Endodermal cell (in vitro differentiated cells): ENCODE measurements at regions not wholly inside any gene's neighbourhood (a gene's known extent, or its start where the extent isn't known, plus 50 kb on each side); places are given as distances from the start of the nearest gene placed in this dataset.

Experiments used
- DNase-seq: peaks from one replicate; pipeline ENCODE4 v3.0.0-alpha.2; 2017
- H3K27ac ChIP-seq: 2 replicates; pipeline ENCODE4 v1.5.1; 2013; ENCODE audit warnings: mild to moderate bottlenecking, low read depth, low read length, moderate library complexity
- H3K27me3 ChIP-seq: 2 replicates; pipeline ENCODE4 v1.6.1; 2013; ENCODE audit warnings: mild to moderate bottlenecking, low read length, moderate library complexity; ENCODE audit not compliant: insufficient read depth, control insufficient read depth, poor library complexity, severe bottlenecking
- H3K36me3 ChIP-seq: 2 replicates; pipeline ENCODE4 v1.7.0; 2013; ENCODE audit warnings: mild to moderate bottlenecking, low read length, moderate library complexity; ENCODE audit not compliant: control insufficient read depth, insufficient read depth
- H3K4me1 ChIP-seq: one replicate; pipeline ENCODE4 v1.7.0; 2013; ENCODE audit warnings: low read length; ENCODE audit not compliant: control insufficient read depth, insufficient read depth
- H3K4me3 ChIP-seq: 2 replicates; pipeline ENCODE4 v1.5.1; 2013; ENCODE audit warnings: mild to moderate bottlenecking, low read length, moderate library complexity
- H3K9ac ChIP-seq: 2 replicates; pipeline ENCODE4 v1.6.1; 2013; ENCODE audit warnings: mild to moderate bottlenecking, low read length, moderate library complexity; ENCODE audit not compliant: poor library complexity, severe bottlenecking; ENCODE audit errors: extremely low read depth
- H3K9me3 ChIP-seq: 2 replicates; pipeline ENCODE4 v1.6.1; 2013; ENCODE audit warnings: mild to moderate bottlenecking, low read length, moderate library complexity; ENCODE audit not compliant: control insufficient read depth
- H3K27ac Mint-ChIP-seq: 2 replicates; pipeline ENCODE4 v1.8.0; 2020; ENCODE audit warnings: mixed read lengths
- H3K27me3 Mint-ChIP-seq: 2 replicates; pipeline ENCODE4 v1.8.0; 2021; ENCODE audit warnings: mild to moderate bottlenecking, mixed read lengths; ENCODE audit not compliant: insufficient read depth
- H3K36me3 Mint-ChIP-seq: 2 replicates; pipeline ENCODE4 v1.8.0; 2020; ENCODE audit warnings: low read depth, mixed read lengths
- H3K4me1 Mint-ChIP-seq: 2 replicates; pipeline ENCODE4 v1.8.0; 2020; ENCODE audit warnings: mixed read lengths
- H3K4me3 Mint-ChIP-seq: 2 replicates; pipeline ENCODE4 v1.8.0; 2020; ENCODE audit warnings: mild to moderate bottlenecking, moderate library complexity, mixed read lengths
- H3K9me3 Mint-ChIP-seq: 2 replicates; pipeline ENCODE4 v1.8.0; 2020; ENCODE audit warnings: mild to moderate bottlenecking, mixed read lengths
- WGBS, 2 experiments: methylation state at CpG; one replicate each; pipeline versions ENCODE4 v1.1.5 to v1.1.7; 2013; ENCODE audit warnings: missing lambda C conversion rate in 2 of 2, mixed read lengths in 1 of 2; ENCODE audit not compliant: insufficient coverage in 1 of 2, insufficient read length in 1 of 2; 5-methylcytosine and 5-hydroxymethylcytosine counted together
- TF ChIP-seq, protein P1 (sequence below): fragments of 200-600 bp; sonication (generic); conservative IDR thresholded peaks from 2 replicates; pipeline ENCODE4 v1.5.0; 2021; ENCODE audit warnings: antibody characterized with exemption, mild to moderate bottlenecking

DNA sequence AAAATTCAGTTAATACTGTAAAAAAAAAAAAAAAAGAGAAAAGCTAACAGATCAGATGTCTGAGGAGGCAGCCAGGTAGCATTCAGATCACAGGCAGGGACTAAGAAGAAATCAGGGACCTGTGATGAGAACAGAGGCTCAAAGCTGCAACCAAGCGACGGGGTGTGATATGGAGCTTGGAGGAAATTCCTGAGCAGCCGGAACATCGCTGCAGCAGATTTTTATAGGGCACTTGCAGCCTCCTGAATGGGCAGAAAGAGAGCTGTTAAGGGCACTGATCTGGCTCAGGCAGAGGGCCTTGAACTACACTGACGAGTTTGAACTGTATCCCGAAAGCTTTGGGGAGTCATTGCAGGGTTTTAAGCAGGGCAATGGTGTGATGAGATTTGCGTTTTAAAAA is 315.4 kb downstream of the ADGRL2 start:
- Mint-ChIP-seq H3K4me1 (no peaks in the 10 kb centered on the region), H3K27ac (no peak overlapping the region), H3K4me3 (no peak overlapping the region), H3K36me3 (no peaks in the 10 kb centered on the region), H3K9me3 (no peaks in the 10 kb centered on the region), H3K27me3 (no peaks in the 10 kb centered on the region)
- no peaks in the 10 kb centered on the region for H3K27me3 ChIP-seq
- no peaks in the 10 kb centered on the region for H3K36me3 ChIP-seq
- no peak overlapping the region for H3K9ac ChIP-seq
- no peaks in the 10 kb centered on the region for H3K9me3 ChIP-seq
- peak; percentile 42 for DNase-seq
- no peaks in the 10 kb centered on the region for H3K4me1 ChIP-seq
- TF ChIP-seq, protein P1, sequence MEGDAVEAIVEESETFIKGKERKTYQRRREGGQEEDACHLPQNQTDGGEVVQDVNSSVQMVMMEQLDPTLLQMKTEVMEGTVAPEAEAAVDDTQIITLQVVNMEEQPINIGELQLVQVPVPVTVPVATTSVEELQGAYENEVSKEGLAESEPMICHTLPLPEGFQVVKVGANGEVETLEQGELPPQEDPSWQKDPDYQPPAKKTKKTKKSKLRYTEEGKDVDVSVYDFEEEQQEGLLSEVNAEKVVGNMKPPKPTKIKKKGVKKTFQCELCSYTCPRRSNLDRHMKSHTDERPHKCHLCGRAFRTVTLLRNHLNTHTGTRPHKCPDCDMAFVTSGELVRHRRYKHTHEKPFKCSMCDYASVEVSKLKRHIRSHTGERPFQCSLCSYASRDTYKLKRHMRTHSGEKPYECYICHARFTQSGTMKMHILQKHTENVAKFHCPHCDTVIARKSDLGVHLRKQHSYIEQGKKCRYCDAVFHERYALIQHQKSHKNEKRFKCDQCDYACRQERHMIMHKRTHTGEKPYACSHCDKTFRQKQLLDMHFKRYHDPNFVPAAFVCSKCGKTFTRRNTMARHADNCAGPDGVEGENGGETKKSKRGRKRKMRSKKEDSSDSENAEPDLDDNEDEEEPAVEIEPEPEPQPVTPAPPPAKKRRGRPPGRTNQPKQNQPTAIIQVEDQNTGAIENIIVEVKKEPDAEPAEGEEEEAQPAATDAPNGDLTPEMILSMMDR: no peak
- WGBS, 2 experiments: 90 to 94% methylated on average over 3 to 7 of the region's 7 CpGs
- no peak overlapping the region for H3K4me3 ChIP-seq
- H3K27ac ChIP-seq: no peak overlapping the region

DNA sequence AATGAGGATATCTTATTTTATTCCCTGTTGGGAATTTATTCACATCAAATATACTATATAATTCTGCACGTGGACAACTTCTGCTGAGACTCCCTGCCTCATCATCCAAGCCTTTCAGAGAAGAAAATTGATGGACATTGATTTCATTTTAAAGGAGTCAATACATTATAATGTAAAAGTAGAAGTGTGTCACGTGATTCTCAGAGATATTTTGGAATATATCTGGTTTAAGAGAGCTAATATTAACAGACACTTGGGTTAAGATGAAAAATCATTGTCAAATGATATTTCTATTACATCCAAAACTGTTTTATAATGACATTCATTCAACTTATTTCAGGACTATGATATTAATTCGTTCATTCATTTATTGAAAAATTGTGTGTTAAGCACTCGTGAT is 314.2 kb downstream of the ADGRL2 start:
- H3K9me3 Mint-ChIP-seq: no peaks in the 10 kb centered on the region
- TF ChIP-seq, protein P1: no peak
- Histone ChIP-seq H3K36me3 (no peaks in the 10 kb centered on the region), H3K9ac (no peak overlapping the region), H3K27me3 (no peaks in the 10 kb centered on the region), H3K4me1 (no peaks in the 10 kb centered on the region), H3K9me3 (no peaks in the 10 kb centered on the region), H3K4me3 (no peak overlapping the region), H3K27ac (no peak overlapping the region)
- H3K4me1 Mint-ChIP-seq: no peaks in the 10 kb centered on the region
- no peak for DNase-seq
- H3K36me3 Mint-ChIP-seq: no peaks in the 10 kb centered on the region
- WGBS, 2 experiments: 94% methylated on average over 4 of the region's 4 CpGs; no CpG with 5 or more reads in 1 of the 2 experiments
- no peak overlapping the region for H3K27ac Mint-ChIP-seq
- H3K4me3 Mint-ChIP-seq: no peak overlapping the region
- no peaks in the 10 kb centered on the region for H3K27me3 Mint-ChIP-seq

DNA sequence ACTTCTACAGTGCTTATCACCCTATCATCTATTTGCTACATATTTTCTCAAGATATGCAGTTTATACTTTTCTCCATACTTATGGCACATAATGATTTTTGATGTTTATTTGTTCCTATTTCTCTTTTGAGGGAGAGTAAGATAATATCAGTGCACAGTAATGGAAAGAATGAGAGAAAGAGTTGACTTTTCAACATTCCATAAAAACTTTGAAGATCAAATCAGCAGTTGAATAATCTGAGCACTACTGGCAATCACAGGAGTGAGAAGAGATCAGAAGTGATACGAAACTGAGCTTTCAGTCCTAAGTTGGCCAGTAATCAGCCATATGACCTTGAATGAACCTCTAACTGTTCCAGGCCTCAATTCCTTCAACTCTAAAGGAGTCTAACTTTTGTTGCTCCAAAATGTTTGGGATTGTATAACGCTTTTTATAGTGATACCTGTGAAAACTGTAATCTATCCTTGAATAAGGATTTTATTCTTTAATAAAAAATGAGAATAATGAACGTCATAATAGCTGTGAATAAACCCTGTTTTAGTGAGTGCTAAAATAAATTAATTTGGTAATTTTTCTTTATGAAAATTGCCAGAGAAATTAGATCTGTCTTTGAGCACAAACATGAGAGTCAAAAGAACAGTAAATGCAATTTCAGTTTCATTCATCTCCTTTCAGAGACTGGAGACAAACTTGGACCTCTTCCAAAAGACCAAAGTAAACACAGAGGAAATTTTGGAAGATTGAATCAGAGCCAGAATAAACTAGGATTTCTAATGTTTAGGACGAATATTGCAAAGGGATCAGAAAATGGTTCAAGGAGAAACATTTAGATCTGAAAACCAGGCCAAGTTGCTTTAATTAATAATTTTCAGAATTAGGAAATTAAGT is 309.9 kb downstream of the ADGRL2 start:
- no peaks in the 10 kb centered on the region for H3K27me3 ChIP-seq
- no peaks in the 10 kb centered on the region for H3K36me3 ChIP-seq
- H3K4me1 ChIP-seq: no peaks in the 10 kb centered on the region
- no peak overlapping the region for H3K27ac ChIP-seq
- H3K27ac Mint-ChIP-seq: no peak overlapping the region
- H3K9me3 Mint-ChIP-seq: no peaks in the 10 kb centered on the region
- no peak overlapping the region for H3K9ac ChIP-seq
- no peaks in the 10 kb centered on the region for H3K4me1 Mint-ChIP-seq
- DNase-seq: no peak
- no peaks in the 10 kb centered on the region for H3K36me3 Mint-ChIP-seq
- WGBS, 2 experiments: 73 to 92% methylated on average over 3 to 4 of the region's 4 CpGs
- H3K27me3 Mint-ChIP-seq: no peaks in the 10 kb centered on the region
- no peak overlapping the region for H3K4me3 ChIP-seq
- no peaks in the 10 kb centered on the region for H3K9me3 ChIP-seq
- no peak overlapping the region for H3K4me3 Mint-ChIP-seq
- TF ChIP-seq, protein P1: no peak
